HG02981 (cell line): ENCODE measurements at regions not wholly inside any gene's neighbourhood (a gene's known extent, or its start where the extent isn't known, plus 50 kb on each side); places are given as distances from the start of the nearest gene placed in this dataset.

Experiments used
- ATAC-seq: cut with Tn5 transposase; IDR thresholded peaks from one replicate; pipeline ENCODE4 v1.9.1; 2021; ENCODE audit warnings: mild to moderate bottlenecking, moderate library complexity; ENCODE audit not compliant: unreplicated experiment

- ATAC-seq = no peak
Observed at GRCh38 chr11:98862169-98862568, 158.6 kb upstream of the CNTN5 start.

- ATAC-seq = no peak
Observed at GRCh38 chr11:98871690-98872089, 149.1 kb upstream of the CNTN5 start.

- no peak for ATAC-seq
Observed at GRCh38 chr11:98874050-98874449, 146.7 kb upstream of the CNTN5 start.

- ATAC-seq = no peak
Observed at GRCh38 chr11:98895936-98896335, 124.8 kb upstream of the CNTN5 start.

- no peak for ATAC-seq
Observed at GRCh38 chr11:98940913-98941312, 79.8 kb upstream of the CNTN5 start.

GRCh38 chr11:98944461-98944860, 76.3 kb upstream of the CNTN5 start:
- ATAC-seq = no peak

- ATAC-seq = no peak
Observed at GRCh38 chr11:98952107-98952506, 68.6 kb upstream of the CNTN5 start.

- ATAC-seq = no peak
Observed at GRCh38 chr11:98955551-98955950, 65.2 kb upstream of the CNTN5 start.

GRCh38 chr11:98964146-98964545, 56.6 kb upstream of the CNTN5 start:
- ATAC-seq = no peak

GRCh38 chr11:98965358-98965757, 55.4 kb upstream of the CNTN5 start:
- ATAC-seq = no peak

- ATAC-seq = no peak
Observed at GRCh38 chr11:98965775-98966174, 55.0 kb upstream of the CNTN5 start.

GRCh38 chr11:98967005-98967404, 53.7 kb upstream of the CNTN5 start:
- no peak for ATAC-seq
